Lower leg skin (tissue), 3 donors: ENCODE measurements at regions not wholly inside any gene's neighbourhood (a gene's known extent, or its start where the extent isn't known, plus 50 kb on each side); places are given as distances from the start of the nearest gene placed in this dataset.

Experiments used
- POLR2A ChIP-seq, 2 donors: fragments of 450-650 bp; IDR thresholded peaks; one replicate each; pipeline ENCODE4 v1.6.1; 2016 to 2017; ENCODE audit warnings: antibody characterized with exemption in 2 of 2, mild to moderate bottlenecking in 1 of 2, moderate library complexity in 1 of 2
- TF ChIP-seq, protein P1 (sequence below), 3 donors: fragments of 450-650 bp; IDR thresholded peaks; one replicate each; pipeline ENCODE4 v1.5.1; 2016; ENCODE audit warnings: antibody characterized with exemption in 3 of 3, mild to moderate bottlenecking in 3 of 3, moderate library complexity in 2 of 3

DNA sequence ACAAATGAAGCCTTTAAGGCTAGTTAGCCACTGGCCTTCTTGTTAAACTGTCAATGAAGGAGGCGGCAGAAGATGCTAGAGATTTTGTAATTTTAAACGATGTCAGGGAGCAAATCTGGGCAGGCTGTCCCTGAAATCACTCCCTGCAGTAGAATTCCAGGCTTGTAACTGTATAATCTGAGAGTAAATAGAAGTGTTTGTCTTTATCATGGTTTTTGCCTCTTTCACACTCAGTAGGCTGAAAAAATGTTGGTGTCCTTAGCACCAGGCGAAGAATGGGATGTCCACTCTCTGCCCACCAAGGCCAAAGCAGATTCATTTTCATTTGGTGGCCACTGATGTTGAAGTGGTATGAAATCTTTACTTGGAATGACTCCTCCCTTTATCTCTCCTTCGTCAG is 136.9 kb upstream of the THSD7B start:
- TF ChIP-seq, protein P1, sequence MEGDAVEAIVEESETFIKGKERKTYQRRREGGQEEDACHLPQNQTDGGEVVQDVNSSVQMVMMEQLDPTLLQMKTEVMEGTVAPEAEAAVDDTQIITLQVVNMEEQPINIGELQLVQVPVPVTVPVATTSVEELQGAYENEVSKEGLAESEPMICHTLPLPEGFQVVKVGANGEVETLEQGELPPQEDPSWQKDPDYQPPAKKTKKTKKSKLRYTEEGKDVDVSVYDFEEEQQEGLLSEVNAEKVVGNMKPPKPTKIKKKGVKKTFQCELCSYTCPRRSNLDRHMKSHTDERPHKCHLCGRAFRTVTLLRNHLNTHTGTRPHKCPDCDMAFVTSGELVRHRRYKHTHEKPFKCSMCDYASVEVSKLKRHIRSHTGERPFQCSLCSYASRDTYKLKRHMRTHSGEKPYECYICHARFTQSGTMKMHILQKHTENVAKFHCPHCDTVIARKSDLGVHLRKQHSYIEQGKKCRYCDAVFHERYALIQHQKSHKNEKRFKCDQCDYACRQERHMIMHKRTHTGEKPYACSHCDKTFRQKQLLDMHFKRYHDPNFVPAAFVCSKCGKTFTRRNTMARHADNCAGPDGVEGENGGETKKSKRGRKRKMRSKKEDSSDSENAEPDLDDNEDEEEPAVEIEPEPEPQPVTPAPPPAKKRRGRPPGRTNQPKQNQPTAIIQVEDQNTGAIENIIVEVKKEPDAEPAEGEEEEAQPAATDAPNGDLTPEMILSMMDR (IDR thresholded peaks at IDR 0.05): no peak
- no peak for TF ChIP-seq POLR2A (IDR thresholded peaks at IDR 0.05)
